H9 (cell line): ENCODE measurements at regions not wholly inside any gene's neighbourhood (a gene's known extent, or its start where the extent isn't known, plus 50 kb on each side); places are given as distances from the start of the nearest gene placed in this dataset.

ENCODE experiments used
- DNase-seq: peaks from one replicate; pipeline ENCODE4 v3.0.0-alpha.2; 2017
- H2AFZ ChIP-seq: one replicate; pipeline ENCODE4 v1.6.1; 2013; ENCODE audit warnings: mild to moderate bottlenecking, low read length, control low read depth, moderate library complexity
- H2AK5ac ChIP-seq: 2 replicates; pipeline ENCODE4 v1.6.1; 2013; ENCODE audit warnings: low read length, control low read depth, mixed read lengths; ENCODE audit not compliant: insufficient read length
- H2BK120ac ChIP-seq: one replicate; pipeline ENCODE4 v1.6.1; 2013; ENCODE audit warnings: low read depth, mild to moderate bottlenecking, low read length, control low read depth, inconsistent platforms; ENCODE audit not compliant: poor library complexity, severe bottlenecking
- H2BK12ac ChIP-seq: 2 replicates; pipeline ENCODE4 v1.6.1; 2013; ENCODE audit warnings: low read length, control low read depth, mixed read lengths, low read depth; ENCODE audit not compliant: insufficient read length
- H2BK15ac ChIP-seq: 2 replicates; pipeline ENCODE4 v1.6.1; 2013; ENCODE audit warnings: low read depth, low read length, control low read depth
- H2BK20ac ChIP-seq: one replicate; pipeline ENCODE4 v1.6.1; 2013; ENCODE audit warnings: low read depth, mild to moderate bottlenecking, low read length, control low read depth, inconsistent platforms; ENCODE audit not compliant: poor library complexity, severe bottlenecking
- H2BK5ac ChIP-seq: 2 replicates; pipeline ENCODE4 v1.6.1; 2013; ENCODE audit warnings: low read length, control low read depth, mixed read lengths; ENCODE audit not compliant: insufficient read length
- H3K14ac ChIP-seq: 2 replicates; pipeline ENCODE4 v1.6.1; 2013; ENCODE audit warnings: low read length, control low read depth; ENCODE audit not compliant: insufficient read depth
- H3K18ac ChIP-seq: 2 replicates; pipeline ENCODE4 v1.6.1; 2013; ENCODE audit warnings: low read depth, mild to moderate bottlenecking, mixed read lengths, low read length, control low read depth; ENCODE audit not compliant: insufficient read length
- H3K23ac ChIP-seq: 2 replicates; pipeline ENCODE4 v1.6.1; 2013; ENCODE audit warnings: low read length, control low read depth, mixed read lengths, low read depth; ENCODE audit not compliant: insufficient read length
- H3K23me2 ChIP-seq: 2 replicates; pipeline ENCODE4 v1.6.1; 2013; ENCODE audit warnings: low read depth, mild to moderate bottlenecking, mixed read lengths, low read length, control low read depth; ENCODE audit not compliant: insufficient read length, poor library complexity, severe bottlenecking
- H3K27ac ChIP-seq: 2 replicates; pipeline ENCODE4 v1.5.1; 2013; ENCODE audit warnings: low read length, control low read depth, mixed read lengths, low read depth; ENCODE audit not compliant: insufficient read length
- H3K27me3 ChIP-seq: 2 replicates; pipeline ENCODE4 v1.6.1; 2013; ENCODE audit warnings: low read length, control low read depth, inconsistent platforms; ENCODE audit not compliant: insufficient read depth
- H3K4ac ChIP-seq: 2 replicates; pipeline ENCODE4 v1.6.1; 2013; ENCODE audit warnings: low read depth, mild to moderate bottlenecking, control low read depth, inconsistent platforms, low read length, moderate library complexity
- H3K4me1 ChIP-seq: 2 replicates; pipeline ENCODE4 v1.6.1; 2013; ENCODE audit warnings: low read length, control low read depth, inconsistent platforms; ENCODE audit not compliant: insufficient read depth
- H3K4me2 ChIP-seq: 2 replicates; pipeline ENCODE4 v1.6.1; 2013; ENCODE audit warnings: low read length, control low read depth, mixed read lengths; ENCODE audit not compliant: insufficient read length, insufficient read depth
- H3K56ac ChIP-seq: 2 replicates; pipeline ENCODE4 v1.6.1; 2013; ENCODE audit warnings: low read depth, mild to moderate bottlenecking, mixed read lengths, low read length, control low read depth; ENCODE audit not compliant: insufficient read length
- H3K79me1 ChIP-seq: 2 replicates; pipeline ENCODE4 v1.6.1; 2013; ENCODE audit warnings: low read depth, mild to moderate bottlenecking, moderate library complexity, low read length, control low read depth, inconsistent platforms; ENCODE audit not compliant: insufficient read depth, poor library complexity, severe bottlenecking
- H3K79me2 ChIP-seq: 2 replicates; pipeline ENCODE4 v1.6.1; 2013; ENCODE audit warnings: low read length, control low read depth, inconsistent platforms; ENCODE audit not compliant: insufficient read depth
- H3K9ac ChIP-seq: 2 replicates; pipeline ENCODE4 v1.6.1; 2013; ENCODE audit warnings: low read length, control low read depth, mixed read lengths; ENCODE audit not compliant: insufficient read length; ENCODE audit errors: extremely low read depth
- H3K9me3 ChIP-seq: one replicate; pipeline ENCODE4 v1.6.1; 2013; ENCODE audit warnings: low read depth, low read length, inconsistent platforms; ENCODE audit not compliant: control insufficient read depth
- H3T11ph ChIP-seq: one replicate; pipeline ENCODE4 v1.6.1; 2013; ENCODE audit warnings: mild to moderate bottlenecking, low read length, control low read depth, inconsistent platforms
- H4K20me1 ChIP-seq: one replicate; pipeline ENCODE4 v1.6.1; 2013; ENCODE audit not compliant: control insufficient read depth, insufficient read length, insufficient read depth
- H4K5ac ChIP-seq: 2 replicates; pipeline ENCODE4 v1.6.1; 2013; ENCODE audit warnings: low read depth, mild to moderate bottlenecking, mixed read lengths, low read length, control low read depth; ENCODE audit not compliant: insufficient read length
- H4K8ac ChIP-seq: replicated peaks from 2 replicates; pipeline ENCODE4 v1.6.1; 2013; ENCODE audit warnings: low read length, control low read depth, mixed read lengths, low read depth; ENCODE audit not compliant: insufficient read length
- H4K91ac ChIP-seq: 2 replicates; pipeline ENCODE4 v1.6.1; 2013; ENCODE audit warnings: low read depth, mild to moderate bottlenecking, moderate library complexity, mixed read lengths, low read length, control low read depth; ENCODE audit not compliant: insufficient read length
- H3K27ac Mint-ChIP-seq, 3 experiments: 2 replicates in 2 of 3; 3 replicates in 1 of 3; pipeline ENCODE4 v1.8.0; 2020 to 2021; ENCODE audit warnings: mixed read lengths in 3 of 3, mild to moderate bottlenecking in 1 of 3, moderate library complexity in 1 of 3
- H3K27me3 Mint-ChIP-seq: 2 replicates; pipeline ENCODE4 v1.8.0; 2021; ENCODE audit warnings: low read depth, mild to moderate bottlenecking, moderate library complexity, mixed read lengths
- H3K36me3 Mint-ChIP-seq, 3 experiments: 2 replicates in 2 of 3; 3 replicates in 1 of 3; pipeline ENCODE4 v1.8.0; 2020 to 2021; ENCODE audit warnings: low read depth in 3 of 3, mixed read lengths in 3 of 3; ENCODE audit not compliant: insufficient read depth in 1 of 3
- H3K4me1 Mint-ChIP-seq, 2 experiments: 2 replicates each; pipeline ENCODE4 v1.8.0; 2020; ENCODE audit warnings: mixed read lengths in 2 of 2
- H3K4me3 Mint-ChIP-seq, 2 experiments: 2 replicates in 1 of 2; 3 replicates in 1 of 2; pipeline ENCODE4 v1.8.0; 2020 to 2021; ENCODE audit warnings: mild to moderate bottlenecking in 2 of 2, mixed read lengths in 2 of 2, moderate library complexity in 1 of 2
- H3K9me3 Mint-ChIP-seq, 2 experiments: 2 replicates in 1 of 2; 3 replicates in 1 of 2; pipeline ENCODE4 v1.8.0; 2020; ENCODE audit warnings: mild to moderate bottlenecking in 2 of 2, mixed read lengths in 2 of 2, moderate library complexity in 1 of 2
- WGBS: extraction: QIAGEN DNeasy Blood & Tissue Kit; methylation state at CpG from one replicate; pipeline ENCODE4 v1.1.7; 2013; ENCODE audit warnings: missing lambda C conversion rate, low lambda C conversion rate, mixed read lengths; ENCODE audit not compliant: insufficient read length; ENCODE audit errors: extremely low coverage; 5-methylcytosine and 5-hydroxymethylcytosine counted together
- TF ChIP-seq, protein P1 (sequence below): fragments of 200-600 bp; sonication (generic); conservative IDR thresholded peaks from 3 replicates; pipeline ENCODE4 v1.8.0; 2021; ENCODE audit warnings: antibody characterized with exemption, mild to moderate bottlenecking

DNA sequence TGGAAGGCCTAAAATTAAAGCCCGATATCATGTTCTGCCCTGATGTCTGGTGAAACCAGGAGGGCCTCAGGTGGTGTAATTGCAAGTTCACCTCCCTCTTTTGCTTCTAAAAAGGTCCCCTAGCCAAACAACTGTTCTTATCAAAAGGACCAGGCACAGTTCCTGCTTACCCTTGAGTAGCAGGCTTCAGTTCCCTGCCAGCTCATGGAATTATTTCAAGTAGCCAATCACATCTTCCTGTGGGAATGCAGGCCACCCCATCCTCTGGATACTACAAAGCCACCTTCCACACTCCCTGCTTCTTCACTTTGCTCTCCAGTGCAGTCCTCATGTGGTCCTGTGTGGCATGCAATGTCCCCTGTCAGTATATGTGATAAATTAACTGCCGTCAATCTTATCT, 97.7 kb upstream of the GALNT17 start:
- Histone ChIP-seq H3K27me3 (no peaks in the 10 kb centered on the region), H4K91ac (no peak overlapping the region), H2BK12ac (no peak overlapping the region), H3K9ac (no peak overlapping the region), H3K18ac (no peak overlapping the region), H2BK15ac (no peak overlapping the region), H3K4me1 (no peaks in the 10 kb centered on the region), H3K14ac (no peak overlapping the region), H3K56ac (no peak overlapping the region), H3K4me2 (no peak overlapping the region), H4K5ac (no peak overlapping the region), H4K8ac (no peak overlapping the region), H3K79me1 (no peaks in the 10 kb centered on the region), H2AK5ac (no peak overlapping the region), H2AFZ (no peak overlapping the region), H3T11ph (no peak overlapping the region), H2BK120ac (no peak overlapping the region), H3K9me3 (no peaks in the 10 kb centered on the region), H2BK20ac (no peak overlapping the region), H3K23ac (no peak overlapping the region), H3K23me2 (no peaks in the 10 kb centered on the region), H4K20me1 (no peaks in the 10 kb centered on the region), H3K27ac (no peak overlapping the region), H3K4ac (no peak overlapping the region), H2BK5ac (no peak overlapping the region), H3K79me2 (no peaks in the 10 kb centered on the region)
- Mint-ChIP-seq H3K36me3 (peaks cover 2 to 10% (median 2%) of the 10 kb centered on the region in 3 experiments; a peak in 3 of 7 replicates), H3K27ac (no peak overlapping the region), H3K9me3 (peaks cover 9 to 10% of the 10 kb centered on the region in 2 experiments; a peak in 3 of 5 replicates), H3K4me1 (no peaks in the 10 kb centered on the region), H3K27me3 (peaks cover 3% of the 10 kb centered on the region; the same call in 1 of the 2 replicates), H3K4me3 (no peak overlapping the region)
- DNase-seq: no peak
- TF ChIP-seq, protein P1, sequence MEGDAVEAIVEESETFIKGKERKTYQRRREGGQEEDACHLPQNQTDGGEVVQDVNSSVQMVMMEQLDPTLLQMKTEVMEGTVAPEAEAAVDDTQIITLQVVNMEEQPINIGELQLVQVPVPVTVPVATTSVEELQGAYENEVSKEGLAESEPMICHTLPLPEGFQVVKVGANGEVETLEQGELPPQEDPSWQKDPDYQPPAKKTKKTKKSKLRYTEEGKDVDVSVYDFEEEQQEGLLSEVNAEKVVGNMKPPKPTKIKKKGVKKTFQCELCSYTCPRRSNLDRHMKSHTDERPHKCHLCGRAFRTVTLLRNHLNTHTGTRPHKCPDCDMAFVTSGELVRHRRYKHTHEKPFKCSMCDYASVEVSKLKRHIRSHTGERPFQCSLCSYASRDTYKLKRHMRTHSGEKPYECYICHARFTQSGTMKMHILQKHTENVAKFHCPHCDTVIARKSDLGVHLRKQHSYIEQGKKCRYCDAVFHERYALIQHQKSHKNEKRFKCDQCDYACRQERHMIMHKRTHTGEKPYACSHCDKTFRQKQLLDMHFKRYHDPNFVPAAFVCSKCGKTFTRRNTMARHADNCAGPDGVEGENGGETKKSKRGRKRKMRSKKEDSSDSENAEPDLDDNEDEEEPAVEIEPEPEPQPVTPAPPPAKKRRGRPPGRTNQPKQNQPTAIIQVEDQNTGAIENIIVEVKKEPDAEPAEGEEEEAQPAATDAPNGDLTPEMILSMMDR: no peak
- no CpG with 5 or more reads among the region's 2 CpGs for WGBS
